RPMI7951 (cell line): ENCODE measurements at regions not wholly inside any gene's neighbourhood (a gene's known extent, or its start where the extent isn't known, plus 50 kb on each side); places are given as distances from the start of the nearest gene placed in this dataset.

Experiments used
- DNase-seq: peaks from one replicate; pipeline ENCODE4 v3.0.0-alpha.2; 2012; ENCODE audit warnings: low read depth

- no peak for DNase-seq
These were observed 568.9 kb upstream of the ANKRD30A start for GRCh38 chr10:36556468-36556867.

GRCh38 chr10:36555036-36555435 lies 570.4 kb upstream of the ANKRD30A start:
- peak; percentile 55 for DNase-seq

GRCh38 chr10:36547965-36548364 lies 577.4 kb upstream of the ANKRD30A start:
- DNase-seq: no peak

- DNase-seq: peak; percentile 49
These were observed 582.9 kb upstream of the ANKRD30A start for GRCh38 chr10:36542493-36542892.

GRCh38 chr10:36540611-36541010 lies 584.8 kb upstream of the ANKRD30A start:
- no peak for DNase-seq

- peak; percentile 97 for DNase-seq
These were observed 586.3 kb upstream of the ANKRD30A start for GRCh38 chr10:36538953-36539586.

GRCh38 chr10:36534471-36535002 lies 590.9 kb upstream of the ANKRD30A start:
- peak; percentile 100 for DNase-seq

- DNase-seq: no peak
These were observed 591.5 kb upstream of the ANKRD30A start for GRCh38 chr10:36533861-36534260.

- no peak for DNase-seq
These were observed 592.1 kb upstream of the ANKRD30A start for GRCh38 chr10:36533316-36533715.

GRCh38 chr10:36531621-36532020 lies 593.8 kb upstream of the ANKRD30A start:
- peak; percentile 73 for DNase-seq

GRCh38 chr10:36526033-36526432 lies 599.4 kb upstream of the ANKRD30A start:
- DNase-seq: no peak

GRCh38 chr10:36524126-36524525 lies 601.3 kb upstream of the ANKRD30A start:
- peak; percentile 37 for DNase-seq

GRCh38 chr10:36519909-36520308 lies 605.5 kb upstream of the ANKRD30A start:
- no peak for DNase-seq

- no peak for DNase-seq
These were observed 609.1 kb upstream of the ANKRD30A start for GRCh38 chr10:36516281-36516680.

GRCh38 chr10:36515319-36515718 lies 610.1 kb upstream of the ANKRD30A start:
- peak; percentile 84 for DNase-seq

GRCh38 chr10:36507715-36508114 lies 617.7 kb upstream of the ANKRD30A start:
- DNase-seq: no peak

- DNase-seq: no peak
These were observed 618.5 kb upstream of the ANKRD30A start for GRCh38 chr10:36506697-36507496.

- no peak for DNase-seq
These were observed 619.1 kb upstream of the ANKRD30A start for GRCh38 chr10:36506261-36506660.

- no peak for DNase-seq
These were observed 620.6 kb upstream of the ANKRD30A start for GRCh38 chr10:36504758-36505157.

GRCh38 chr10:36500266-36500665 lies 625.1 kb upstream of the ANKRD30A start:
- no peak for DNase-seq

- peak; percentile 70 for DNase-seq
These were observed 625.7 kb upstream of the ANKRD30A start for GRCh38 chr10:36499693-36500092.

GRCh38 chr10:36496758-36497157 lies 628.6 kb upstream of the ANKRD30A start:
- no peak for DNase-seq

GRCh38 chr10:36494371-36494770 lies 631.0 kb upstream of the ANKRD30A start:
- DNase-seq: peak; percentile 92
